HEK293 (cell line): ENCODE measurements at regions not wholly inside any gene's neighbourhood (a gene's known extent, or its start where the extent isn't known, plus 50 kb on each side); places are given as distances from the start of the nearest gene placed in this dataset.

ENCODE experiments used
- CTCF ChIA-PET: fragments of 350-600 bp; formaldehyde crosslinking; extraction: SDS; loops from one replicate; lab custom pipeline; 2021; ENCODE audit warnings: antibody characterized with exemption; lab: Yijun Ruan, JAX
- POLR2A ChIA-PET: fragments of 300-600 bp; formaldehyde crosslinking; extraction: SDS; loops from one replicate; lab custom pipeline; 2020; ENCODE audit warnings: antibody characterized with exemption, inconsistent platforms; lab: Yijun Ruan, JAX
- H3K27ac ChIP-seq: fragments of 200-500 bp; sonication (Bioruptor generic); 2 replicates; pipeline ENCODE4 v1.5.1; 2014; ENCODE audit warnings: low read depth, low read length, control low read depth, inconsistent platforms; ENCODE audit errors: extremely low read depth
- H3K36me3 ChIP-seq, 2 experiments: fragments of 200-500 bp in 1 of 2; sonication (Bioruptor generic) in 1 of 2; 1 replicate in 1 of 2; 2 replicates in 1 of 2; pipeline ENCODE4 v1.5.1; 2014 to 2017; ENCODE audit warnings: inconsistent platforms in 2 of 2, low read length in 2 of 2; ENCODE audit not compliant: control insufficient read depth in 2 of 2, insufficient read depth in 1 of 2
- H3K4me1 ChIP-seq: fragments of 200-500 bp; sonication (Bioruptor generic); 2 replicates; pipeline ENCODE4 v1.5.1; 2014; ENCODE audit warnings: mild to moderate bottlenecking, low read length, inconsistent platforms; ENCODE audit not compliant: control insufficient read depth, insufficient read depth
- H3K4me3 ChIP-seq: 2 replicates; pipeline ENCODE4 v1.5.1; 2011; ENCODE audit warnings: low read depth, mild to moderate bottlenecking, control low read depth, low read length, moderate library complexity
- H3K9me3 ChIP-seq: fragments of 200-500 bp; sonication (Bioruptor generic); 2 replicates; pipeline ENCODE4 v1.5.1; 2014; ENCODE audit warnings: low read depth, low read length, inconsistent platforms; ENCODE audit not compliant: control insufficient read depth, insufficient read depth
- ATF2 ChIP-seq: fragments of 450-650 bp; formaldehyde crosslinking; IDR thresholded peaks from 2 replicates; pipeline ENCODE4 v1.5.1; 2016; ENCODE audit warnings: missing biosample characterization, missing genetic modification characterization, low read depth
- KLF7 ChIP-seq: fragments of 450-650 bp; formaldehyde crosslinking; IDR thresholded peaks from 2 replicates; pipeline ENCODE4 v1.5.1; 2016; ENCODE audit warnings: missing biosample characterization, missing genetic modification characterization, borderline replicate concordance
- PRDM1 ChIP-seq: fragments of 450-650 bp; formaldehyde crosslinking; IDR thresholded peaks from 2 replicates; pipeline ENCODE4; 2016; ENCODE audit warnings: missing biosample characterization, missing genetic modification characterization
- PRDM4 ChIP-seq: fragments of 450-650 bp; formaldehyde crosslinking; IDR thresholded peaks from 2 replicates; pipeline ENCODE4 v1.5.1; 2017; ENCODE audit warnings: missing biosample characterization, missing genetic modification characterization
- REST ChIP-seq: fragments of 450-650 bp; formaldehyde crosslinking; IDR thresholded peaks from 2 replicates; pipeline ENCODE4 v1.5.1; 2016; ENCODE audit warnings: missing biosample characterization, missing genetic modification characterization
- SCRT2 ChIP-seq: fragments of 450-650 bp; formaldehyde crosslinking; IDR thresholded peaks from 2 replicates; pipeline ENCODE4 v1.5.1; 2016; ENCODE audit warnings: missing biosample characterization, missing genetic modification characterization
- ZBTB11 ChIP-seq: fragments of 450-650 bp; formaldehyde crosslinking; conservative IDR thresholded peaks from 2 replicates; pipeline ENCODE4 v1.5.1; 2016; ENCODE audit warnings: low read depth, missing biosample characterization, missing genetic modification characterization
- ZFP41 ChIP-seq: fragments of 450-650 bp; formaldehyde crosslinking; IDR thresholded peaks from 2 replicates; pipeline ENCODE4 v1.5.1; 2016; ENCODE audit warnings: missing biosample characterization, missing genetic modification characterization, borderline replicate concordance
- ZNF112 ChIP-seq: fragments of 450-650 bp; formaldehyde crosslinking; IDR thresholded peaks from 2 replicates; pipeline ENCODE4 v1.5.0; 2017; ENCODE audit warnings: missing biosample characterization, missing genetic modification characterization
- ZNF114 ChIP-seq: fragments of 450-650 bp; formaldehyde crosslinking; IDR thresholded peaks from 2 replicates; pipeline ENCODE4 v1.5.0; 2017; ENCODE audit warnings: missing biosample characterization, missing genetic modification characterization
- ZNF2 ChIP-seq: fragments of 450-650 bp; formaldehyde crosslinking; IDR thresholded peaks from 2 replicates; pipeline ENCODE4 v1.5.1; 2016; ENCODE audit warnings: missing biosample characterization, missing genetic modification characterization
- ZNF239 ChIP-seq: fragments of 450-650 bp; formaldehyde crosslinking; IDR thresholded peaks from 2 replicates; pipeline ENCODE4 v1.5.1; 2016; ENCODE audit warnings: missing biosample characterization, missing genetic modification characterization
- ZNF426 ChIP-seq: fragments of 450-650 bp; formaldehyde crosslinking; IDR thresholded peaks from 2 replicates; pipeline ENCODE4 v1.5.1; 2017; ENCODE audit warnings: missing biosample characterization, missing genetic modification characterization, mild to moderate bottlenecking, inconsistent platforms, moderate library complexity
- ZNF558 ChIP-seq: fragments of 450-650 bp; formaldehyde crosslinking; IDR thresholded peaks from 2 replicates; pipeline ENCODE4 v1.5.1; 2016; ENCODE audit warnings: missing biosample characterization, missing genetic modification characterization
- ZNF561 ChIP-seq: fragments of 450-650 bp; IDR thresholded peaks from 2 replicates; pipeline ENCODE4 v1.5.1; 2018; ENCODE audit warnings: missing biosample characterization, missing genetic modification characterization, borderline replicate concordance
- ZNF660 ChIP-seq: fragments of 450-650 bp; IDR thresholded peaks from 2 replicates; pipeline ENCODE4 v1.5.1; 2018; ENCODE audit warnings: missing biosample characterization, mild to moderate bottlenecking, missing genetic modification characterization
- ZNF837 ChIP-seq: fragments of 450-650 bp; formaldehyde crosslinking; IDR thresholded peaks from 2 replicates; pipeline ENCODE4 v1.5.1; 2016; ENCODE audit warnings: missing biosample characterization, missing genetic modification characterization
- ZNF843 ChIP-seq: fragments of 450-650 bp; formaldehyde crosslinking; IDR thresholded peaks from 2 replicates; pipeline ENCODE4 v1.5.1; 2016; ENCODE audit warnings: missing biosample characterization, missing genetic modification characterization
- ZXDB ChIP-seq: fragments of 450-650 bp; formaldehyde crosslinking; IDR thresholded peaks from 2 replicates; pipeline ENCODE4 v1.5.1; 2016; ENCODE audit warnings: missing biosample characterization, missing genetic modification characterization

- TF ChIP-seq PRDM4 (tag by site-specific recombination) (no peak), ZNF112 (tag by site-specific recombination) (no peak), ZNF837 (tag by site-specific recombination) (no peak), ZNF561 (tag by site-specific recombination) (no peak), ZNF239 (no peak), REST (tag by site-specific recombination) (no peak)
- TF ChIP-seq, all 188 proteins: peak for 0
These were observed 2036.5 kb upstream of the CELF4 start (continued) for GRCh38 chr18:39602131-39602530.

- ChIA-PET POLR2A (no interaction called here), CTCF (no interaction called here)
- Histone ChIP-seq H3K9me3 (no peaks in the 10 kb centered on the region), H3K4me1 (no peaks in the 10 kb centered on the region), H3K27ac (no peak overlapping the region), H3K36me3 (no peaks in the 10 kb centered on the region), H3K4me3 (no peak overlapping the region)
- no peak for TF ChIP-seq KLF7 (tag by site-specific recombination)
These were observed 2035.3 kb upstream of the CELF4 start for GRCh38 chr18:39600894-39601293.

- ChIA-PET POLR2A (no interaction called here), CTCF (no interaction called here)
- TF ChIP-seq ZNF558 (no peak), ZNF114 (no peak), PRDM1 (tag by site-specific recombination) (no peak), ZBTB11 (no peak), ZNF426 (tag by site-specific recombination) (no peak), PRDM4 (tag by site-specific recombination) (no peak), ATF2 (no peak), ZNF843 (tag by site-specific recombination) (no peak), ZNF2 (tag by site-specific recombination) (no peak), SCRT2 (tag by site-specific recombination) (no peak), ZXDB (tag by site-specific recombination) (no peak), ZFP41 (no peak), ZNF660 (tag by site-specific recombination) (no peak)
- Histone ChIP-seq H3K9me3 (no peaks in the 10 kb centered on the region), H3K4me1 (no peaks in the 10 kb centered on the region), H3K27ac (no peak overlapping the region), H3K36me3 (peaks cover 0 to 4% of the 10 kb centered on the region in 2 experiments; a peak in 1 of 3 replicates), H3K4me3 (no peak overlapping the region)
These were observed 2033.7 kb upstream of the CELF4 start for GRCh38 chr18:39599251-39599650.
